ENCODE measurements at regions not wholly inside any gene's neighbourhood (a gene's known extent, or its start where the extent isn't known, plus 50 kb on each side); places are given as distances from the start of the nearest gene placed in this dataset.

DNA sequence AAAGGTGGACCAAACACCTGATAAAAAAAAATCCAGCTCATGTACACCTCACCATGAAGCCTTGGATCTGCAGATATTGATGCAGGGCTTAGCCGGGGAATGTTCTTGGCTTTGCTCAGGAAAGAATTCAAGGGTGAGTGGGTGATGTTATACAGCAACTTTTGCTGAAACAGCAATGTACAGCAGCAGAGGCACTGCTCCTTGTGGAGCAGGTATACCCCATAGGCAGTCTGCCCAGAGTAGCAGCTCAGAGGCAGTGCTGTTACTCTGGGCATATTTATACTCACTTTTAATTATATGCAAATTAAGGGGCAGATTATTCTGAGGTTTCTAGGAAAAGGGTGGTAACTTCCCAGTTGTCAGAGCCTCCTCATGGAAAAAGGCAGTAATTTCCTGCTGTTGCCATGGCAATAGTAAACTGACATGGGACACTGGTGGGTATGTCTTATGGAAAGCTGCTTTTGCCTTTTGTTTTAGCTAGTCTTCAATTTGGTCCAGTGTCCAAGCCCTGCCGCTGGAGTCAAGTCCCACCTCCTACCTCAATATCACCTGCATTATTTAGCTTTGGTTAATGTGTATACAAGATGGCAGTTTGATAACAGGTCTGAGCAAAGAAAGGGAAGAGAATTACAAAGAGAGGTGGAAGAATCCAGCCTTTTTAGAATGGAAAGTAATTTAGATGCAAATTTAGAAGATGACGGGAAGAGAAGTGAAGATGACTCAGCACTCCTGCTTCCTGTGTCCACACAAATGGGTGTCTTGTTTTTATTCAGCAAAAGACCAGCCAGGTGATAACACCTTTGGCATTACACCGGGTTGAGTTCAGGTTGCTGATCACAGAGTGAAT, 110.1 kb upstream of the JAG1 start (continued):
- TF ChIP-seq, protein P1, sequence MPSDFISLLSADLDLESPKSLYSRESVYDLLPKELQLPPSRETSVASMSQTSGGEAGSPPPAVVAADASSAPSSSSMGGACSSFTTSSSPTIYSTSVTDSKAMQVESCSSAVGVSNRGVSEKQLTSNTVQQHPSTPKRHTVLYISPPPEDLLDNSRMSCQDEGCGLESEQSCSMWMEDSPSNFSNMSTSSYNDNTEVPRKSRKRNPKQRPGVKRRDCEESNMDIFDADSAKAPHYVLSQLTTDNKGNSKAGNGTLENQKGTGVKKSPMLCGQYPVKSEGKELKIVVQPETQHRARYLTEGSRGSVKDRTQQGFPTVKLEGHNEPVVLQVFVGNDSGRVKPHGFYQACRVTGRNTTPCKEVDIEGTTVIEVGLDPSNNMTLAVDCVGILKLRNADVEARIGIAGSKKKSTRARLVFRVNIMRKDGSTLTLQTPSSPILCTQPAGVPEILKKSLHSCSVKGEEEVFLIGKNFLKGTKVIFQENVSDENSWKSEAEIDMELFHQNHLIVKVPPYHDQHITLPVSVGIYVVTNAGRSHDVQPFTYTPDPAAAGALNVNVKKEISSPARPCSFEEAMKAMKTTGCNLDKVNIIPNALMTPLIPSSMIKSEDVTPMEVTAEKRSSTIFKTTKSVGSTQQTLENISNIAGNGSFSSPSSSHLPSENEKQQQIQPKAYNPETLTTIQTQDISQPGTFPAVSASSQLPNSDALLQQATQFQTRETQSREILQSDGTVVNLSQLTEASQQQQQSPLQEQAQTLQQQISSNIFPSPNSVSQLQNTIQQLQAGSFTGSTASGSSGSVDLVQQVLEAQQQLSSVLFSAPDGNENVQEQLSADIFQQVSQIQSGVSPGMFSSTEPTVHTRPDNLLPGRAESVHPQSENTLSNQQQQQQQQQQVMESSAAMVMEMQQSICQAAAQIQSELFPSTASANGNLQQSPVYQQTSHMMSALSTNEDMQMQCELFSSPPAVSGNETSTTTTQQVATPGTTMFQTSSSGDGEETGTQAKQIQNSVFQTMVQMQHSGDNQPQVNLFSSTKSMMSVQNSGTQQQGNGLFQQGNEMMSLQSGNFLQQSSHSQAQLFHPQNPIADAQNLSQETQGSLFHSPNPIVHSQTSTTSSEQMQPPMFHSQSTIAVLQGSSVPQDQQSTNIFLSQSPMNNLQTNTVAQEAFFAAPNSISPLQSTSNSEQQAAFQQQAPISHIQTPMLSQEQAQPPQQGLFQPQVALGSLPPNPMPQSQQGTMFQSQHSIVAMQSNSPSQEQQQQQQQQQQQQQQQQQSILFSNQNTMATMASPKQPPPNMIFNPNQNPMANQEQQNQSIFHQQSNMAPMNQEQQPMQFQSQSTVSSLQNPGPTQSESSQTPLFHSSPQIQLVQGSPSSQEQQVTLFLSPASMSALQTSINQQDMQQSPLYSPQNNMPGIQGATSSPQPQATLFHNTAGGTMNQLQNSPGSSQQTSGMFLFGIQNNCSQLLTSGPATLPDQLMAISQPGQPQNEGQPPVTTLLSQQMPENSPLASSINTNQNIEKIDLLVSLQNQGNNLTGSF (CRISPR knock-in tag; IDR thresholded peaks at IDR 0.05) = no peak
- peak; percentile 94 for TF ChIP-seq NFE2L2 (IDR thresholded peaks at IDR 0.05; ENCODE audit: low read length)
- no peak for TF ChIP-seq PRMT3 (CRISPR knock-in tag; IDR thresholded peaks at IDR 0.05; ENCODE audit: borderline replicate concordance, low read depth)
- peak; percentile 70 for TF ChIP-seq MAFF (IDR thresholded peaks at IDR 0.05; ENCODE audit: low read depth, low read length)
- TF ChIP-seq, protein P2, sequence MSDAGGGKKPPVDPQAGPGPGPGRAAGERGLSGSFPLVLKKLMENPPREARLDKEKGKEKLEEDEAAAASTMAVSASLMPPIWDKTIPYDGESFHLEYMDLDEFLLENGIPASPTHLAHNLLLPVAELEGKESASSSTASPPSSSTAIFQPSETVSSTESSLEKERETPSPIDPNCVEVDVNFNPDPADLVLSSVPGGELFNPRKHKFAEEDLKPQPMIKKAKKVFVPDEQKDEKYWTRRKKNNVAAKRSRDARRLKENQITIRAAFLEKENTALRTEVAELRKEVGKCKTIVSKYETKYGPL (CRISPR knock-in tag; IDR thresholded peaks at IDR 0.05) = no peak
- no peak for TF ChIP-seq ARNT2 (CRISPR knock-in tag; IDR thresholded peaks at IDR 0.05; ENCODE audit: low read depth)
- TF ChIP-seq AGO2 (optimal IDR thresholded peaks at IDR 0.05; ENCODE audit: low read depth, low read length) = no peak
- peak; percentile 38 for TF ChIP-seq FOSL2 (CRISPR knock-in tag; IDR thresholded peaks at IDR 0.05)
- no peak for TF ChIP-seq ZNF510 (CRISPR knock-in tag; IDR thresholded peaks at IDR 0.05; ENCODE audit: low read depth)
- TF ChIP-seq, protein P3, sequence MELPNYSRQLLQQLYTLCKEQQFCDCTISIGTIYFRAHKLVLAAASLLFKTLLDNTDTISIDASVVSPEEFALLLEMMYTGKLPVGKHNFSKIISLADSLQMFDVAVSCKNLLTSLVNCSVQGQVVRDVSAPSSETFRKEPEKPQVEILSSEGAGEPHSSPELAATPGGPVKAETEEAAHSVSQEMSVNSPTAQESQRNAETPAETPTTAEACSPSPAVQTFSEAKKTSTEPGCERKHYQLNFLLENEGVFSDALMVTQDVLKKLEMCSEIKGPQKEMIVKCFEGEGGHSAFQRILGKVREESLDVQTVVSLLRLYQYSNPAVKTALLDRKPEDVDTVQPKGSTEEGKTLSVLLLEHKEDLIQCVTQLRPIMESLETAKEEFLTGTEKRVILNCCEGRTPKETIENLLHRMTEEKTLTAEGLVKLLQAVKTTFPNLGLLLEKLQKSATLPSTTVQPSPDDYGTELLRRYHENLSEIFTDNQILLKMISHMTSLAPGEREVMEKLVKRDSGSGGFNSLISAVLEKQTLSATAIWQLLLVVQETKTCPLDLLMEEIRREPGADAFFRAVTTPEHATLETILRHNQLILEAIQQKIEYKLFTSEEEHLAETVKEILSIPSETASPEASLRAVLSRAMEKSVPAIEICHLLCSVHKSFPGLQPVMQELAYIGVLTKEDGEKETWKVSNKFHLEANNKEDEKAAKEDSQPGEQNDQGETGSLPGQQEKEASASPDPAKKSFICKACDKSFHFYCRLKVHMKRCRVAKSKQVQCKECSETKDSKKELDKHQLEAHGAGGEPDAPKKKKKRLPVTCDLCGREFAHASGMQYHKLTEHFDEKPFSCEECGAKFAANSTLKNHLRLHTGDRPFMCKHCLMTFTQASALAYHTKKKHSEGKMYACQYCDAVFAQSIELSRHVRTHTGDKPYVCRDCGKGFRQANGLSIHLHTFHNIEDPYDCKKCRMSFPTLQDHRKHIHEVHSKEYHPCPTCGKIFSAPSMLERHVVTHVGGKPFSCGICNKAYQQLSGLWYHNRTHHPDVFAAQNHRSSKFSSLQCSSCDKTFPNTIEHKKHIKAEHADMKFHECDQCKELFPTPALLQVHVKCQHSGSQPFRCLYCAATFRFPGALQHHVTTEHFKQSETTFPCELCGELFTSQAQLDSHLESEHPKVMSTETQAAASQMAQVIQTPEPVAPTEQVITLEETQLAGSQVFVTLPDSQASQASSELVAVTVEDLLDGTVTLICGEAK (IDR thresholded peaks at IDR 0.05) = no peak
- TF ChIP-seq, protein P3 (CRISPR knock-in tag; IDR thresholded peaks at IDR 0.05) = no peak
- no peak for TF ChIP-seq POGZ (CRISPR knock-in tag; IDR thresholded peaks at IDR 0.05)
- no peak for TF ChIP-seq SPEN (CRISPR knock-in tag; IDR thresholded peaks at IDR 0.05; ENCODE audit: low read depth)
- no peak for TF ChIP-seq ATM (IDR thresholded peaks at IDR 0.05; ENCODE audit: borderline replicate concordance)
